MCF 10A (cell line): ENCODE measurements at regions not wholly inside any gene's neighbourhood (a gene's known extent, or its start where the extent isn't known, plus 50 kb on each side); places are given as distances from the start of the nearest gene placed in this dataset.
A peak's percentile ranks its signal among the peaks of the same experiment; 100 is the strongest.

Experiments used
- BruUV-seq: library from RNA; stranded (reverse); fragments of 400-500 nt; replicated peaks from 2 replicates; lab custom pipeline; 2021; lab: Mats Ljungman, UMichigan
- CTCF ChIA-PET: fragments of 300-600 bp; sonication (Branson Sonifier 250); formaldehyde crosslinking; extraction: SDS; loops from one replicate; lab custom pipeline; 2021; ENCODE audit warnings: antibody characterized with exemption, inconsistent platforms; lab: Yijun Ruan, JAX
- POLR2A ChIA-PET: fragments of 300-600, 350-650 bp; sonication (Branson Sonifier 250); formaldehyde crosslinking; extraction: SDS; loops from one replicate; lab custom pipeline; 2020; ENCODE audit warnings: antibody characterized with exemption, inconsistent platforms; lab: Yijun Ruan, JAX
- DNase-seq: peaks from one replicate; pipeline ENCODE4 v3.0.0-alpha.2; 2018; ENCODE audit not compliant: unreplicated experiment
- H3K27ac Mint-ChIP-seq: one replicate; pipeline ENCODE4 v1.8.0; 2022; ENCODE audit warnings: mild to moderate bottlenecking, low read depth, mixed read lengths; ENCODE audit not compliant: unreplicated experiment
- H3K27me3 Mint-ChIP-seq: one replicate; pipeline ENCODE4 v1.8.0; 2022; ENCODE audit warnings: mixed read lengths; ENCODE audit not compliant: insufficient read depth, unreplicated experiment
- H3K36me3 Mint-ChIP-seq: one replicate; pipeline ENCODE4 v1.8.0; 2022; ENCODE audit warnings: mild to moderate bottlenecking, moderate library complexity, mixed read lengths; ENCODE audit not compliant: insufficient read depth, unreplicated experiment
- H3K4me1 Mint-ChIP-seq: one replicate; pipeline ENCODE4 v1.8.0; 2022; ENCODE audit warnings: mixed read lengths; ENCODE audit not compliant: insufficient read depth, unreplicated experiment
- H3K4me3 Mint-ChIP-seq: one replicate; pipeline ENCODE4 v1.8.0; 2022; ENCODE audit warnings: mild to moderate bottlenecking, moderate library complexity, mixed read lengths; ENCODE audit not compliant: unreplicated experiment
- H3K9me3 Mint-ChIP-seq: one replicate; pipeline ENCODE4 v1.8.0; 2022; ENCODE audit warnings: mixed read lengths; ENCODE audit not compliant: unreplicated experiment
- intact Hi-C: fragments of 100-400 bp; cut with micrococcal nuclease; formaldehyde crosslinking; loops from 2 replicates; pipeline ENCODE4 v1.14.1; 2022
- TF ChIP-seq, protein P1 (sequence below): fragments of 200-600 bp; IDR thresholded peaks from one replicate; pipeline ENCODE4 v1.8.0; 2022; ENCODE audit warnings: antibody characterized with exemption, mild to moderate bottlenecking; ENCODE audit not compliant: unreplicated experiment

DNA sequence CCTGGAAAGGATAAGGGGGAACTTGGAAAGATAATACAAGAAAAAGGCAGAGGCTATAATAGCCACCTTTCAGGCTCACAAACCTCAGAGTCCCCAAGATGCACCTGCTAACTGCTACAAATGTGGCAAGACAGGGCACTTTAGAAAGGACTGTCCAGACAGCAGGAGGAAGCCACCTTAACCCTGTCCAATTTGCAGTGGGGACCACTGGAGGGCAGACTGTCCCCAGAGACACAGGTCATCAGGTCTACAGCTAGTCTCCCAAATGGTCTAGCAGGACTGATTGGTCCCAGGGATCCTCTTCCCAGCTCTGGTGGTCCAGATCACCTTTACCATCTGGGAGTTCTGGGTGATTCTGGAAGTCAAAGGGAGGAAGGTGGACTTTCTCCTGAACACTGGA, 882.5 kb upstream of the GBE1 start:
- intact Hi-C loops: loop anchor here (1.0 kb wide), 1 partner anchor 879 kb away; no protein-coding TSS in a partner anchor
- Mint-ChIP-seq H3K9me3 (no peaks in the 10 kb centered on the region), H3K27ac (no peak overlapping the region), H3K27me3 (no peaks in the 10 kb centered on the region), H3K36me3 (no peaks in the 10 kb centered on the region), H3K4me1 (no peaks in the 10 kb centered on the region), H3K4me3 (no peak overlapping the region)
- peak; percentile 34 for DNase-seq
- ChIA-PET CTCF (interaction anchor here (0.6 to 1.3 kb wide), 5 partner anchors 12 to 967 kb away, joined by 3 to 5 read pairs (median 3); no protein-coding TSS in a partner anchor), POLR2A (no interaction called here)
- no TSS peak for BruUV-seq
- TF ChIP-seq, protein P1, sequence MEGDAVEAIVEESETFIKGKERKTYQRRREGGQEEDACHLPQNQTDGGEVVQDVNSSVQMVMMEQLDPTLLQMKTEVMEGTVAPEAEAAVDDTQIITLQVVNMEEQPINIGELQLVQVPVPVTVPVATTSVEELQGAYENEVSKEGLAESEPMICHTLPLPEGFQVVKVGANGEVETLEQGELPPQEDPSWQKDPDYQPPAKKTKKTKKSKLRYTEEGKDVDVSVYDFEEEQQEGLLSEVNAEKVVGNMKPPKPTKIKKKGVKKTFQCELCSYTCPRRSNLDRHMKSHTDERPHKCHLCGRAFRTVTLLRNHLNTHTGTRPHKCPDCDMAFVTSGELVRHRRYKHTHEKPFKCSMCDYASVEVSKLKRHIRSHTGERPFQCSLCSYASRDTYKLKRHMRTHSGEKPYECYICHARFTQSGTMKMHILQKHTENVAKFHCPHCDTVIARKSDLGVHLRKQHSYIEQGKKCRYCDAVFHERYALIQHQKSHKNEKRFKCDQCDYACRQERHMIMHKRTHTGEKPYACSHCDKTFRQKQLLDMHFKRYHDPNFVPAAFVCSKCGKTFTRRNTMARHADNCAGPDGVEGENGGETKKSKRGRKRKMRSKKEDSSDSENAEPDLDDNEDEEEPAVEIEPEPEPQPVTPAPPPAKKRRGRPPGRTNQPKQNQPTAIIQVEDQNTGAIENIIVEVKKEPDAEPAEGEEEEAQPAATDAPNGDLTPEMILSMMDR: peak; percentile 16

DNA sequence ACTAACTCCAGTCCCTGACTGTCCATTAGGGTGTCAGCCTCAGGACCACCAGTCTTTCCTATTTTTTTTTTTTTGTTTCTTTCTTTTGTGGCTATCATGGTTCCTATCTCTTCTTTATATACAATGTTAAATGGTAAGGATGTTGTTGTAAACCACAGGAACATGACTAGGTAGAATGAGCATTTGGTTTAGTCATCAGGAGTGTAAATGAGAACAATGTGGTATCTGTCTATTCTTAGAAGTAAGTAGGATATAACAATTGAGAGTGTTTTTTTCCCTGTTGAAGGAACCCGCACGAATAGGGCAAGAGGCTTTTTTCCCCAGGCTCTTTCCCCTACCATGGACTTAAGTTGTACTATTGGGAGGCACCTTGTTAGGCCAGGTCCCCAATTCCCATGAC, 880.3 kb upstream of the GBE1 start:
- H3K27me3 Mint-ChIP-seq: no peaks in the 10 kb centered on the region
- H3K4me3 Mint-ChIP-seq: no peak overlapping the region
- no peaks in the 10 kb centered on the region for H3K9me3 Mint-ChIP-seq
- CTCF ChIA-PET: no interaction called here
- H3K4me1 Mint-ChIP-seq: no peaks in the 10 kb centered on the region
- no peaks in the 10 kb centered on the region for H3K36me3 Mint-ChIP-seq
- intact Hi-C loops: no loop called here
- DNase-seq: no peak
- no peak overlapping the region for H3K27ac Mint-ChIP-seq
- no TSS peak for BruUV-seq
- TF ChIP-seq, protein P1: no peak
- POLR2A ChIA-PET: no interaction called here

DNA sequence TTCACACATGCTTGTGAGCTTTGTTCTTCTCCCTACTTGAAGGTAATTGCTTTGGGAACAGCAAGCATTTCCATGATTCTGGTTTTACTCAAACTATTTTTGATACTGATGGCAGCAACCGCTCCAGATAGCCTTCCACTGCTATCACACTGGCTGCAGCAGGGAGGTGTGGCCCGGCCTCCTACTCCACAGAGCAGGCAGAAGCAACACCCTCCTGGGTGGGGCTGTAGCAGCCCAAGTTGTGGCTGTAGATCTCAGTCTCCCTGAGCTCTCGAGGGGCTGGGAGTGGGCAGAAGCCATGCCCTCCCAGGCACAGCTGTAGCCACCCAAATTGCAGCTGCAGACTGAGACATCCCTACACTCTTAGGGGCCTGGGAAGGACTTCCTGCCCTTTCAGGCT, 878.8 kb upstream of the GBE1 start:
- TF ChIP-seq, protein P1: no peak
- ChIA-PET CTCF (no interaction called here), POLR2A (no interaction called here)
- H3K9me3 Mint-ChIP-seq: no peaks in the 10 kb centered on the region
- no TSS peak for BruUV-seq
- H3K27ac Mint-ChIP-seq: no peak overlapping the region
- no peak for DNase-seq
- intact Hi-C loops: no loop called here
- H3K4me1 Mint-ChIP-seq: no peaks in the 10 kb centered on the region
- H3K4me3 Mint-ChIP-seq: no peak overlapping the region
- H3K36me3 Mint-ChIP-seq: no peaks in the 10 kb centered on the region
- no peaks in the 10 kb centered on the region for H3K27me3 Mint-ChIP-seq

DNA sequence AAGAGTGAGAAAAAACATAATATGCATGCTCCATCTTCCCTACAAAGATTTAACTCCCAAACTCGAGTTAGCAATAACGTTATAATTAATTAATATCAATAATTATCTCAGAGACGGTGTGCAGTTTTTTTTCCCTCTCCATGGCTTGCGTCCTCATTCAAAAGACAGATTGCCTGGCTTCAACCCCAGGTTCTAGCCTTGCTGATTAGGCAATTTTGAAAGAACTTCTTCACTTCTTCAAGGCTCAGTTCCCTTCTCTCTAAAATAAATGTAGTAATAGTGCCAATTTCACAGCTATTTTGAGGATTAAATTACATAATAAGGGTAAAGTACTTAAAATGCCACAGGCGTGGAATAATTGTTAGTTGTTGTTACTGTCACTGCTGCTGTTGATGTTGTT, 876.1 kb upstream of the GBE1 start:
- Mint-ChIP-seq H3K4me3 (no peak overlapping the region), H3K27me3 (no peaks in the 10 kb centered on the region), H3K36me3 (no peaks in the 10 kb centered on the region), H3K4me1 (no peaks in the 10 kb centered on the region), H3K27ac (no peak overlapping the region), H3K9me3 (no peaks in the 10 kb centered on the region)
- TF ChIP-seq, protein P1: no peak
- ChIA-PET CTCF (interaction anchor here (0.5 kb wide), 1 partner anchor 9 kb away, joined by 3 read pairs; no protein-coding TSS in a partner anchor), POLR2A (interaction anchor here (0.6 kb wide), 1 partner anchor 46 kb away, joined by 3 read pairs; no protein-coding TSS in a partner anchor)
- no TSS peak for BruUV-seq
- no peak for DNase-seq
- intact Hi-C loops: no loop called here
